ENCODE measurements at regions not wholly inside any gene's neighbourhood (a gene's known extent, or its start where the extent isn't known, plus 50 kb on each side); places are given as distances from the start of the nearest gene placed in this dataset.

GRCh38 chr10:59505926-59506325, 143.6 kb upstream of the FAM13C start:
- TF ChIP-seq CTCF (IDR thresholded peaks at IDR 0.05): no peak
- TF ChIP-seq, protein P1, sequence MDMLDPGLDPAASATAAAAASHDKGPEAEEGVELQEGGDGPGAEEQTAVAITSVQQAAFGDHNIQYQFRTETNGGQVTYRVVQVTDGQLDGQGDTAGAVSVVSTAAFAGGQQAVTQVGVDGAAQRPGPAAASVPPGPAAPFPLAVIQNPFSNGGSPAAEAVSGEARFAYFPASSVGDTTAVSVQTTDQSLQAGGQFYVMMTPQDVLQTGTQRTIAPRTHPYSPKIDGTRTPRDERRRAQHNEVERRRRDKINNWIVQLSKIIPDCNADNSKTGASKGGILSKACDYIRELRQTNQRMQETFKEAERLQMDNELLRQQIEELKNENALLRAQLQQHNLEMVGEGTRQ (IDR thresholded peaks at IDR 0.05; ENCODE audit: borderline replicate concordance, low read depth, low read length): no peak
- no peak for TF ChIP-seq FOXM1 (IDR thresholded peaks at IDR 0.05; ENCODE audit: low read depth)
- no peak for TF ChIP-seq TAF1 (IDR thresholded peaks at IDR 0.05; ENCODE audit: borderline replicate concordance, low read depth, low read length)
- no peak for TF ChIP-seq NRF1 (IDR thresholded peaks at IDR 0.05; ENCODE audit: low read depth, low read length)
- no peak for TF ChIP-seq POLR2AphosphoS5 (IDR thresholded peaks at IDR 0.05; ENCODE audit: low read depth, low read length)
- no peak for TF ChIP-seq GABPA (IDR thresholded peaks at IDR 0.05; ENCODE audit: low read depth)
- TF ChIP-seq RAD21 (IDR thresholded peaks at IDR 0.05; ENCODE audit: low read length): no peak
- no peak for TF ChIP-seq ELF1 (IDR thresholded peaks at IDR 0.05)
- no peak for TF ChIP-seq SIN3A (IDR thresholded peaks at IDR 0.05; ENCODE audit: borderline replicate concordance, low read depth, low read length)

Data from SK-N-SH (cell line).